ENCODE measurements at regions not wholly inside any gene's neighbourhood (a gene's known extent, or its start where the extent isn't known, plus 50 kb on each side); places are given as distances from the start of the nearest gene placed in this dataset.

DNA sequence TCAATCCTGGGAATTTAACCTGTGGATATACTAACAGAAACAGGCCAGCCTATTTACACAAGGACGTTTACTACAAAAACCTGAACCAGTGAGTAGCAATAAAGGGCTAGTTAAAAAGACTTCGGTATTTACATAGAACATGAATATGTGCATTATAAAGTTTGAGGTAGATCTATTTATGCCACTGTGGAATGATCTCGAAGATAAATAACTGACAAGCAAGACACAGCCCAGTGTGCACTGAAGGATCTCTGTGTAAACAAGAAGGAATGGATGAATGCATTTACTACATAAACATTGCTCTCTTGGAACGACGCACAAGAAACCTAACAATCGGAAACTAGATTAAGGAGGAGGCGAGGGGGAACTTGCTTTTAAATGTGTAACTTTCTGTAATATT, 132.0 kb upstream of the NSMCE3 start:
- Mint-ChIP-seq H3K4me3 (ENCODE audit: low read depth, unreplicated experiment) (no peak overlapping the region), H3K27me3 (ENCODE audit: unreplicated experiment) (no peaks in the 10 kb centered on the region), H3K9me3 (ENCODE audit: low read depth, unreplicated experiment) (peaks cover under 1% of the 10 kb centered on the region), H3K36me3 (ENCODE audit: insufficient read depth, unreplicated experiment) (no peaks in the 10 kb centered on the region), H3K4me1 (ENCODE audit: low read depth, unreplicated experiment) (no peaks in the 10 kb centered on the region), H3K27ac (ENCODE audit: unreplicated experiment) (no peak overlapping the region)
- TF ChIP-seq, protein P1, sequence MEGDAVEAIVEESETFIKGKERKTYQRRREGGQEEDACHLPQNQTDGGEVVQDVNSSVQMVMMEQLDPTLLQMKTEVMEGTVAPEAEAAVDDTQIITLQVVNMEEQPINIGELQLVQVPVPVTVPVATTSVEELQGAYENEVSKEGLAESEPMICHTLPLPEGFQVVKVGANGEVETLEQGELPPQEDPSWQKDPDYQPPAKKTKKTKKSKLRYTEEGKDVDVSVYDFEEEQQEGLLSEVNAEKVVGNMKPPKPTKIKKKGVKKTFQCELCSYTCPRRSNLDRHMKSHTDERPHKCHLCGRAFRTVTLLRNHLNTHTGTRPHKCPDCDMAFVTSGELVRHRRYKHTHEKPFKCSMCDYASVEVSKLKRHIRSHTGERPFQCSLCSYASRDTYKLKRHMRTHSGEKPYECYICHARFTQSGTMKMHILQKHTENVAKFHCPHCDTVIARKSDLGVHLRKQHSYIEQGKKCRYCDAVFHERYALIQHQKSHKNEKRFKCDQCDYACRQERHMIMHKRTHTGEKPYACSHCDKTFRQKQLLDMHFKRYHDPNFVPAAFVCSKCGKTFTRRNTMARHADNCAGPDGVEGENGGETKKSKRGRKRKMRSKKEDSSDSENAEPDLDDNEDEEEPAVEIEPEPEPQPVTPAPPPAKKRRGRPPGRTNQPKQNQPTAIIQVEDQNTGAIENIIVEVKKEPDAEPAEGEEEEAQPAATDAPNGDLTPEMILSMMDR (IDR thresholded peaks at IDR 0.05; ENCODE audit: unreplicated experiment): no peak
- CTCF ChIA-PET: no interaction called here
- intact Hi-C loops (cut with micrococcal nuclease; ENCODE audit: unreplicated experiment): no loop called here
- BruUV-seq (replicated peaks): no TSS peak
- no peak for DNase-seq

DNA sequence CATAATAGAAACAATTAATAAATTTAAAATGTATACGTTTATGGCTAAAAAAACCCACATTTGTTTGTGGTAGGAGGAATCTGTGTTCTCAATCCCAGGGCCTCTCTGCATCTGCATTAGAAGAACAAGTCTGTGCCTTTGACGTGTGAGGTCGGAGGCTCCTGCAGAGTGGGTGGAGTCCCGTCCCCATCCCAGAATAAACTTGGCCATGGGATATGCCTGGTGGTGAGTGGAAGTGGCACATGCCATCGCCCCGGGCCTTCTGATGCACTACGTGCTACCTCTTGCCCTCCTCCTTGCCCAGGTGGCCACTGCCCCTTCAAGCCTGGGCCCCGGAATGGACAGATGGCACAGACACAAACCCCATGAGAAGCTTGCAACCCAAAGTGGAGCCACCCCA, 131.1 kb upstream of the NSMCE3 start:
- BruUV-seq (replicated peaks): no TSS peak
- CTCF ChIA-PET: no interaction called here
- no peak for DNase-seq
- H3K36me3 Mint-ChIP-seq (ENCODE audit: insufficient read depth, unreplicated experiment): no peaks in the 10 kb centered on the region
- TF ChIP-seq, protein P1 (IDR thresholded peaks at IDR 0.05; ENCODE audit: unreplicated experiment): no peak
- no peaks in the 10 kb centered on the region for H3K9me3 Mint-ChIP-seq (ENCODE audit: low read depth, unreplicated experiment)
- no peaks in the 10 kb centered on the region for H3K4me1 Mint-ChIP-seq (ENCODE audit: low read depth, unreplicated experiment)
- intact Hi-C loops (cut with micrococcal nuclease; ENCODE audit: unreplicated experiment): no loop called here
- H3K27ac Mint-ChIP-seq (ENCODE audit: unreplicated experiment): no peak overlapping the region
- no peak overlapping the region for H3K4me3 Mint-ChIP-seq (ENCODE audit: low read depth, unreplicated experiment)
- no peaks in the 10 kb centered on the region for H3K27me3 Mint-ChIP-seq (ENCODE audit: unreplicated experiment)

DNA sequence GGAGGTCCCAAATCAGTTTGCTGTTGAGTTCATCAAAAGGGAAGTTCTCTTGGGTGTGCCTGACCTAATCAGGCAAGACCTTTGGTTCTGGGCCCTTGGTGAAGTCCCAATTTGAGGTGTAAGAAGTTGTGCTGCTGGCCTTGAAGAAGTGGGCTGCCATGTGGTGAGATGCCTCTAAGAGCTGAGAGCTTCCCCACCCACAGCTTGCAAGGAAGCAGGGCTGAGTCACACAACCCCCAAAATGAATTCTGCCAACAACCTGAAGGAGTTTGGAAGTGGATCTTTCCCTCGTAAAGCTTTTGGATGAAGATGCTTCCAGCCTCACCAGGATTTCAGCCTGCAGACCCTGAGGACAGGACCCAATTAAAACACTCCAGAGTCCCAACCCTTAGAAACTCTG, 129.3 kb upstream of the NSMCE3 start:
- Mint-ChIP-seq H3K4me3 (ENCODE audit: low read depth, unreplicated experiment) (no peak overlapping the region), H3K9me3 (ENCODE audit: low read depth, unreplicated experiment) (no peaks in the 10 kb centered on the region), H3K27ac (ENCODE audit: unreplicated experiment) (no peak overlapping the region), H3K4me1 (ENCODE audit: low read depth, unreplicated experiment) (no peaks in the 10 kb centered on the region), H3K27me3 (ENCODE audit: unreplicated experiment) (no peaks in the 10 kb centered on the region), H3K36me3 (ENCODE audit: insufficient read depth, unreplicated experiment) (no peaks in the 10 kb centered on the region)
- CTCF ChIA-PET: no interaction called here
- TF ChIP-seq, protein P1 (IDR thresholded peaks at IDR 0.05; ENCODE audit: unreplicated experiment): no peak
- intact Hi-C loops (cut with micrococcal nuclease; ENCODE audit: unreplicated experiment): no loop called here
- BruUV-seq (replicated peaks): no TSS peak
- DNase-seq: no peak

DNA sequence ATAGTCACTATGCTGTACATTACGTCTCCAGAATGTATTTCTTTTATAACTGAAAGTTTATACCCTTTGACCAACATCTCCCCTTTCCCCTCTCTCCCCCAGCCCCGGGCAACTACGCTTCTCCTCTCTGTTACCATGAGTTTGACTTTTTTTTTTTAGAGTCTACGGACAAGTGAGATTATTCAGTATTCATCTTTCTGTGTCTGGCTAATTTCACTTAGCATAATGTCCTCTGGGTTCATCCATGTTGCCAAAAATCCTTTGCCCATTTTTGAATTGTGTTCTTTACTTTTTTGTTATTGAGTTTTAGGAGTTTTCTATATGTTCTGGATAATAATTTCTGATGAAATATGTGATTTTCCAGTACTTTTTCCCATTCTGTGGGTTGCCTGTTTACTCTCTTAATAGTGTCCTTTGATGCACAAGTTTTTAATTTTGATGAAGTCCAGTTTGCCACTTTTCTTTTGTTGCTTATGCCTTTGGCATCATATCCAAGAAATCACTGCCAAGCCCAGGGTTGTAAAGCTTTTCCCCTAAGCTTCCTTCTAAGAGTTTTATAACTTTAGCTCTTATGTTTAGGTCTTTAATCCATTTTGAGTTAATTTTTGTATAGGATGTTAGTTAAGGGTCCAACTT, 126.7 kb upstream of the NSMCE3 start:
- no peaks in the 10 kb centered on the region for H3K27me3 Mint-ChIP-seq (ENCODE audit: unreplicated experiment)
- no peak overlapping the region for H3K27ac Mint-ChIP-seq (ENCODE audit: unreplicated experiment)
- TF ChIP-seq, protein P1 (IDR thresholded peaks at IDR 0.05; ENCODE audit: unreplicated experiment): no peak
- H3K4me3 Mint-ChIP-seq (ENCODE audit: low read depth, unreplicated experiment): no peak overlapping the region
- H3K4me1 Mint-ChIP-seq (ENCODE audit: low read depth, unreplicated experiment): no peaks in the 10 kb centered on the region
- intact Hi-C loops (cut with micrococcal nuclease; ENCODE audit: unreplicated experiment): no loop called here
- peaks cover under 1% of the 10 kb centered on the region for H3K36me3 Mint-ChIP-seq (ENCODE audit: insufficient read depth, unreplicated experiment)
- DNase-seq: no peak
- H3K9me3 Mint-ChIP-seq (ENCODE audit: low read depth, unreplicated experiment): no peaks in the 10 kb centered on the region
- CTCF ChIA-PET: no interaction called here
- no TSS peak for BruUV-seq (replicated peaks)

All from Calu3 (cell line).